WTC11 (cell line): ENCODE measurements at regions not wholly inside any gene's neighbourhood (a gene's known extent, or its start where the extent isn't known, plus 50 kb on each side); places are given as distances from the start of the nearest gene placed in this dataset.

Source experiments
- ATAC-seq: fragments of 200-7000 bp; cut with Tn5 transposase; 2 replicates; pipeline ENCODE4 v1.10.0; 2021; ENCODE audit warnings: mild to moderate bottlenecking, moderate library complexity
- CTCF ChIA-PET: fragments of 300-600 bp; sonication (Branson Sonifier 250); formaldehyde crosslinking; loops from one replicate; lab custom pipeline; 2021; ENCODE audit warnings: antibody characterized with exemption; lab: Charles Lee
- POLR2A ChIA-PET: fragments of 350-600 bp; sonication (Branson Sonifier 250); formaldehyde crosslinking; loops from one replicate; lab custom pipeline; 2021; ENCODE audit warnings: antibody characterized with exemption; lab: Charles Lee
- DNase-seq: peaks from one replicate; pipeline ENCODE4 v3.0.0; 2021; ENCODE audit warnings: low spot score
- H3K27ac Mint-ChIP-seq: 2 replicates; pipeline ENCODE4 v1.8.0; 2021; ENCODE audit warnings: mixed read lengths
- H3K27me3 Mint-ChIP-seq: 2 replicates; pipeline ENCODE4 v1.8.0; 2021; ENCODE audit warnings: low read depth, mild to moderate bottlenecking, moderate library complexity, mixed read lengths
- H3K36me3 Mint-ChIP-seq: 2 replicates; pipeline ENCODE4 v1.8.0; 2021; ENCODE audit warnings: mixed read lengths
- H3K4me1 Mint-ChIP-seq: 2 replicates; pipeline ENCODE4 v1.8.0; 2022; ENCODE audit warnings: mixed read lengths
- H3K4me3 Mint-ChIP-seq: 2 replicates; pipeline ENCODE4 v1.8.0; 2021; ENCODE audit warnings: mild to moderate bottlenecking, moderate library complexity, mixed read lengths
- H3K9me3 Mint-ChIP-seq: 2 replicates; pipeline ENCODE4 v1.8.0; 2021; ENCODE audit warnings: mixed read lengths
- CBFB ChIP-seq: sonication (generic); formaldehyde crosslinking; IDR thresholded peaks from 2 replicates; pipeline ENCODE4 v1.8.1; 2022; ENCODE audit warnings: mild to moderate bottlenecking, low read depth, missing genetic modification reagents
- ETV6 ChIP-seq: sonication (generic); formaldehyde crosslinking; IDR thresholded peaks from 2 replicates; pipeline ENCODE4 v1.8.1; 2022; ENCODE audit warnings: mild to moderate bottlenecking, missing genetic modification reagents
- FOXJ3 ChIP-seq: sonication (generic); formaldehyde crosslinking; IDR thresholded peaks from 2 replicates; pipeline ENCODE4 v1.9.0; 2021; ENCODE audit warnings: missing genetic modification reagents, mild to moderate bottlenecking, borderline replicate concordance
- FOXP1 ChIP-seq: sonication (generic); formaldehyde crosslinking; IDR thresholded peaks from 2 replicates; pipeline ENCODE4 v1.8.0; 2022; ENCODE audit warnings: missing genetic modification reagents, mild to moderate bottlenecking, moderate library complexity, borderline replicate concordance
- GTF2I ChIP-seq: fragments of 250-450 bp; sonication (Bioruptor Pico); conservative IDR thresholded peaks from 2 replicates; pipeline ENCODE4 v1.4.0; 2021; ENCODE audit warnings: mild to moderate bottlenecking
- NFATC4 ChIP-seq: fragments of 250-450 bp; sonication (Bioruptor Pico); IDR thresholded peaks from 2 replicates; pipeline ENCODE4 v1.9.0; 2021; ENCODE audit warnings: mild to moderate bottlenecking
- NFE2L1 ChIP-seq: sonication (generic); formaldehyde crosslinking; IDR thresholded peaks from 2 replicates; pipeline ENCODE4 v1.8.1; 2023; ENCODE audit warnings: missing genetic modification reagents
- TEAD1 ChIP-seq: sonication (generic); formaldehyde crosslinking; IDR thresholded peaks from 2 replicates; pipeline ENCODE4 v1.8.0; 2022; ENCODE audit warnings: mild to moderate bottlenecking, missing genetic modification reagents
- TP53 ChIP-seq: sonication (generic); formaldehyde crosslinking; IDR thresholded peaks from 2 replicates; pipeline ENCODE4 v1.8.1; 2023; ENCODE audit warnings: mild to moderate bottlenecking, missing genetic modification reagents
- ZNF121 ChIP-seq: sonication (generic); formaldehyde crosslinking; IDR thresholded peaks from 2 replicates; pipeline ENCODE4 v1.8.0; 2023; ENCODE audit warnings: missing genetic modification reagents
- ZNF423 ChIP-seq: fragments of 250-450 bp; sonication (Bioruptor Pico); IDR thresholded peaks from 2 replicates; pipeline ENCODE4 v2.1.2; 2022; ENCODE audit warnings: mild to moderate bottlenecking, moderate library complexity
- TF ChIP-seq, protein P1 (sequence below): sonication (generic); formaldehyde crosslinking; IDR thresholded peaks from 2 replicates; pipeline ENCODE4 v1.8.0; 2023; ENCODE audit warnings: missing genetic modification reagents, mild to moderate bottlenecking, borderline replicate concordance
- TF ChIP-seq, protein P2 (sequence below): sonication (generic); formaldehyde crosslinking; IDR thresholded peaks from 2 replicates; pipeline ENCODE4 v1.8.0; 2022; ENCODE audit warnings: mild to moderate bottlenecking, missing genetic modification reagents
- TF ChIP-seq, protein P3 (sequence below): sonication (generic); formaldehyde crosslinking; IDR thresholded peaks from 2 replicates; pipeline ENCODE4 v1.8.1; 2023; ENCODE audit warnings: mild to moderate bottlenecking, moderate library complexity, missing genetic modification reagents
- TF ChIP-seq, protein P4 (sequence below): sonication (generic); formaldehyde crosslinking; IDR thresholded peaks from 2 replicates; pipeline ENCODE4 v1.8.0; 2023; ENCODE audit warnings: mild to moderate bottlenecking, missing genetic modification reagents
- TF ChIP-seq, protein P5 (sequence below): sonication (generic); formaldehyde crosslinking; IDR thresholded peaks from 2 replicates; pipeline ENCODE4 v1.8.1; 2022; ENCODE audit warnings: missing genetic modification reagents, borderline replicate concordance
- TF ChIP-seq, protein P6 (sequence below): sonication (generic); formaldehyde crosslinking; IDR thresholded peaks from 2 replicates; pipeline ENCODE4 v1.8.1; 2023; ENCODE audit warnings: mild to moderate bottlenecking, missing genetic modification reagents, moderate library complexity
- TF ChIP-seq, protein P7 (sequence below): sonication (generic); formaldehyde crosslinking; IDR thresholded peaks from 2 replicates; pipeline ENCODE4 v1.8.1; 2023; ENCODE audit warnings: mild to moderate bottlenecking, missing genetic modification reagents
- TF ChIP-seq, protein P8 (sequence below): fragments of 250-450 bp; sonication (Bioruptor Pico); IDR thresholded peaks from 2 replicates; pipeline ENCODE4 v1.9.0; 2021; ENCODE audit warnings: mild to moderate bottlenecking

DNA sequence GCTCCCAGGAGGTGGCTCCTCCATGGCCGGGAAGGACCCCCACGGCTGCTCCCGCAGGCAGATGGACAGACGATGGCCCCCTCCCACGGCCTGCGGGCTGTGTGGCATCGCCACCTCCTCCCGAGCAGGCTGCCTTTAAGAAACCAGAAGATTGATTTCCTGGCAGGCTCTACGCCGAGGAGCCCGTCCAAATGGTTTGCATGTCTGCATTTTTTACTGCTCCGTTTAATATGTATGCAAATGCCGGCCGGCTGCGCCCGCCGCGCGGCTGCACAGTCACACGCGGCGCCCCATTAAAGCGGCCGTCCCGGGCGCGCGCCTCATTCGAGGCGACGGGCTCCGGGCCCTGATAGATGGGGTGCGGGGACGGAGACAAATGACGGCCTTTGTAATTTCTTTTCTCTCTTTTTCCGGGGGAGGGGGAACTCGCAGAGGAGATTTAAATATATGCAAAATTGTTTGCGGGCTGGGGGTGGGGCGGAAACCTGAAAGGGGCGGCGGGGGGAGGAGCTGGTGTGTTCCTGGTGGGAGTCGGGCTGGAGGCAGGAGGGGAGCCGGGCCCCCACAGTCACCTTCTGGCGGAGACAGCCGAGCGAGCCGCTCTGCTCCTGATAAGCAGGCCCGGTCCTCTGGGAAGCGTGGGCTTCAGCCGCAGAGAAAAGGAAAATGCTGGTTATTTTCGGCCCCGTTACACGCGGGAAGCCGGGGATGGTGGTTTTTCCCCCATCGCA, 158.7 kb upstream of the IER5L start:
- peak overlapping the region; percentile 61 for H3K4me3 Mint-ChIP-seq
- H3K9me3 Mint-ChIP-seq, result no peaks in the 10 kb centered on the region
- H3K27ac Mint-ChIP-seq, result no peak overlapping the region
- ChIA-PET CTCF (interaction anchor here (1.0 to 2.5 kb wide), 6 partner anchors 11 to 308 kb away, joined by 3 to 17 read pairs (median 6); partner anchors contain the start of genes C9orf50 and SH3GLB2), POLR2A (interaction anchor here (0.7 kb wide), 1 partner anchor 154 kb away, joined by 3 read pairs; no protein-coding TSS in a partner anchor)
- TF ChIP-seq, protein P1, sequence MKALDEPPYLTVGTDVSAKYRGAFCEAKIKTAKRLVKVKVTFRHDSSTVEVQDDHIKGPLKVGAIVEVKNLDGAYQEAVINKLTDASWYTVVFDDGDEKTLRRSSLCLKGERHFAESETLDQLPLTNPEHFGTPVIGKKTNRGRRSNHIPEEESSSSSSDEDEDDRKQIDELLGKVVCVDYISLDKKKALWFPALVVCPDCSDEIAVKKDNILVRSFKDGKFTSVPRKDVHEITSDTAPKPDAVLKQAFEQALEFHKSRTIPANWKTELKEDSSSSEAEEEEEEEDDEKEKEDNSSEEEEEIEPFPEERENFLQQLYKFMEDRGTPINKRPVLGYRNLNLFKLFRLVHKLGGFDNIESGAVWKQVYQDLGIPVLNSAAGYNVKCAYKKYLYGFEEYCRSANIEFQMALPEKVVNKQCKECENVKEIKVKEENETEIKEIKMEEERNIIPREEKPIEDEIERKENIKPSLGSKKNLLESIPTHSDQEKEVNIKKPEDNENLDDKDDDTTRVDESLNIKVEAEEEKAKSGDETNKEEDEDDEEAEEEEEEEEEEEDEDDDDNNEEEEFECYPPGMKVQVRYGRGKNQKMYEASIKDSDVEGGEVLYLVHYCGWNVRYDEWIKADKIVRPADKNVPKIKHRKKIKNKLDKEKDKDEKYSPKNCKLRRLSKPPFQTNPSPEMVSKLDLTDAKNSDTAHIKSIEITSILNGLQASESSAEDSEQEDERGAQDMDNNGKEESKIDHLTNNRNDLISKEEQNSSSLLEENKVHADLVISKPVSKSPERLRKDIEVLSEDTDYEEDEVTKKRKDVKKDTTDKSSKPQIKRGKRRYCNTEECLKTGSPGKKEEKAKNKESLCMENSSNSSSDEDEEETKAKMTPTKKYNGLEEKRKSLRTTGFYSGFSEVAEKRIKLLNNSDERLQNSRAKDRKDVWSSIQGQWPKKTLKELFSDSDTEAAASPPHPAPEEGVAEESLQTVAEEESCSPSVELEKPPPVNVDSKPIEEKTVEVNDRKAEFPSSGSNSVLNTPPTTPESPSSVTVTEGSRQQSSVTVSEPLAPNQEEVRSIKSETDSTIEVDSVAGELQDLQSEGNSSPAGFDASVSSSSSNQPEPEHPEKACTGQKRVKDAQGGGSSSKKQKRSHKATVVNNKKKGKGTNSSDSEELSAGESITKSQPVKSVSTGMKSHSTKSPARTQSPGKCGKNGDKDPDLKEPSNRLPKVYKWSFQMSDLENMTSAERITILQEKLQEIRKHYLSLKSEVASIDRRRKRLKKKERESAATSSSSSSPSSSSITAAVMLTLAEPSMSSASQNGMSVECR, result no peak
- TF ChIP-seq, protein P2, sequence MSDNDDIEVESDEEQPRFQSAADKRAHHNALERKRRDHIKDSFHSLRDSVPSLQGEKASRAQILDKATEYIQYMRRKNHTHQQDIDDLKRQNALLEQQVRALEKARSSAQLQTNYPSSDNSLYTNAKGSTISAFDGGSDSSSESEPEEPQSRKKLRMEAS, result peak; percentile 18; the same call in 1 of the 2 replicates
- TF ChIP-seq ZNF423 (CRISPR knock-in tag), result peak; percentile 44; the same call in 1 of the 2 replicates
- TF ChIP-seq, protein P3, sequence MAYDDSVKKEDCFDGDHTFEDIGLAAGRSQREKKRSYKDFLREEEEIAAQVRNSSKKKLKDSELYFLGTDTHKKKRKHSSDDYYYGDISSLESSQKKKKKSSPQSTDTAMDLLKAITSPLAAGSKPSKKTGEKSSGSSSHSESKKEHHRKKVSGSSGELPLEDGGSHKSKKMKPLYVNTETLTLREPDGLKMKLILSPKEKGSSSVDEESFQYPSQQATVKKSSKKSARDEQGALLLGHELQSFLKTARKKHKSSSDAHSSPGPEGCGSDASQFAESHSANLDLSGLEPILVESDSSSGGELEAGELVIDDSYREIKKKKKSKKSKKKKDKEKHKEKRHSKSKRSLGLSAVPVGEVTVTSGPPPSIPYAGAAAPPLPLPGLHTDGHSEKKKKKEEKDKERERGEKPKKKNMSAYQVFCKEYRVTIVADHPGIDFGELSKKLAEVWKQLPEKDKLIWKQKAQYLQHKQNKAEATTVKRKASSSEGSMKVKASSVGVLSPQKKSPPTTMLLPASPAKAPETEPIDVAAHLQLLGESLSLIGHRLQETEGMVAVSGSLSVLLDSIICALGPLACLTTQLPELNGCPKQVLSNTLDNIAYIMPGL (CRISPR knock-in tag), result no peak
- peak; percentile 24; the same call in 1 of the 2 replicates for TF ChIP-seq ETV6 (CRISPR knock-in tag)
- H3K27me3 Mint-ChIP-seq, result no peaks in the 10 kb centered on the region
- H3K36me3 Mint-ChIP-seq, result no peaks in the 10 kb centered on the region
- peak; percentile 1 for ATAC-seq
- DNase-seq, result peak; percentile 60
- peaks cover 43% of the 10 kb centered on the region for H3K4me1 Mint-ChIP-seq

DNA sequence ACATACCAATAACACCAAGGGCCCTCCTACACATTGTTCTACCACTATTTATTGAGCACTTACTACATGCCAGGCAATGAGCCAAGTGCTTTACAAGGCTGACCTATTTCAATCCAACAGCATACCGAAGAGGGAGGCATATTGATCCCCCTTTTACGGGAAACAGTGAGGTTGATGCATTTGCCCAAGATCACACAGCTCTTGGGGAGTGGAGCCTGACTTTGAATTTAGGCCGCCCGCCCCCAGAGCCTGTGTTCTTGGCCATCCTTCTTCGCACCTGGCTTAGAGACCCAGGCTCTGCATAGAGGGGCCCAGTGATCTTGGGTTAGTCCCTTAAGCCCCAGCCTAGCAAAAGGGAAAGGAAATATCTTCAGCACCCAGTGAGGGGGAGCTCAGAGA, 158.1 kb upstream of the IER5L start:
- POLR2A ChIA-PET, result interaction anchor here (1.0 to 1.4 kb wide), 2 partner anchors 47 to 158 kb away, joined by 3 to 4 read pairs; partner anchors contain the start of gene IER5L
- Mint-ChIP-seq H3K27me3 (no peaks in the 10 kb centered on the region), H3K36me3 (peaks cover under 1% of the 10 kb centered on the region; the same call in 1 of the 2 replicates), H3K27ac (peak overlapping the region; percentile 81), H3K9me3 (peaks cover 3% of the 10 kb centered on the region), H3K4me3 (peak overlapping the region; percentile 61), H3K4me1 (peaks cover 43% of the 10 kb centered on the region)
- CTCF ChIA-PET, result interaction anchor here (0.8 to 3.0 kb wide), 10 partner anchors 11 to 308 kb away, joined by 3 to 27 read pairs (median 6); partner anchors contain the start of gene SH3GLB2
- ATAC-seq, result peak; percentile 2
- no peak for DNase-seq
- TF ChIP-seq, protein P4, sequence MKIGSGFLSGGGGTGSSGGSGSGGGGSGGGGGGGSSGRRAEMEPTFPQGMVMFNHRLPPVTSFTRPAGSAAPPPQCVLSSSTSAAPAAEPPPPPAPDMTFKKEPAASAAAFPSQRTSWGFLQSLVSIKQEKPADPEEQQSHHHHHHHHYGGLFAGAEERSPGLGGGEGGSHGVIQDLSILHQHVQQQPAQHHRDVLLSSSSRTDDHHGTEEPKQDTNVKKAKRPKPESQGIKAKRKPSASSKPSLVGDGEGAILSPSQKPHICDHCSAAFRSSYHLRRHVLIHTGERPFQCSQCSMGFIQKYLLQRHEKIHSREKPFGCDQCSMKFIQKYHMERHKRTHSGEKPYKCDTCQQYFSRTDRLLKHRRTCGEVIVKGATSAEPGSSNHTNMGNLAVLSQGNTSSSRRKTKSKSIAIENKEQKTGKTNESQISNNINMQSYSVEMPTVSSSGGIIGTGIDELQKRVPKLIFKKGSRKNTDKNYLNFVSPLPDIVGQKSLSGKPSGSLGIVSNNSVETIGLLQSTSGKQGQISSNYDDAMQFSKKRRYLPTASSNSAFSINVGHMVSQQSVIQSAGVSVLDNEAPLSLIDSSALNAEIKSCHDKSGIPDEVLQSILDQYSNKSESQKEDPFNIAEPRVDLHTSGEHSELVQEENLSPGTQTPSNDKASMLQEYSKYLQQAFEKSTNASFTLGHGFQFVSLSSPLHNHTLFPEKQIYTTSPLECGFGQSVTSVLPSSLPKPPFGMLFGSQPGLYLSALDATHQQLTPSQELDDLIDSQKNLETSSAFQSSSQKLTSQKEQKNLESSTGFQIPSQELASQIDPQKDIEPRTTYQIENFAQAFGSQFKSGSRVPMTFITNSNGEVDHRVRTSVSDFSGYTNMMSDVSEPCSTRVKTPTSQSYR (CRISPR knock-in tag), result no peak
- TF ChIP-seq, protein P5, sequence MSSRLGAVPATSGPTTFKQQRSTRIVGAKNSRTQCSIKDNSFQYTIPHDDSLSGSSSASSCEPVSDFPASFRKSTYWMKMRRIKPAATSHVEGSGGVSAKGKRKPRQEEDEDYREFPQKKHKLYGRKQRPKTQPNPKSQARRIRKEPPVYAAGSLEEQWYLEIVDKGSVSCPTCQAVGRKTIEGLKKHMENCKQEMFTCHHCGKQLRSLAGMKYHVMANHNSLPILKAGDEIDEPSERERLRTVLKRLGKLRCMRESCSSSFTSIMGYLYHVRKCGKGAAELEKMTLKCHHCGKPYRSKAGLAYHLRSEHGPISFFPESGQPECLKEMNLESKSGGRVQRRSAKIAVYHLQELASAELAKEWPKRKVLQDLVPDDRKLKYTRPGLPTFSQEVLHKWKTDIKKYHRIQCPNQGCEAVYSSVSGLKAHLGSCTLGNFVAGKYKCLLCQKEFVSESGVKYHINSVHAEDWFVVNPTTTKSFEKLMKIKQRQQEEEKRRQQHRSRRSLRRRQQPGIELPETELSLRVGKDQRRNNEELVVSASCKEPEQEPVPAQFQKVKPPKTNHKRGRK (CRISPR knock-in tag), result no peak
- TF ChIP-seq FOXJ3 (CRISPR knock-in tag) (no peak), TP53 (CRISPR knock-in tag) (no peak), TEAD1 (CRISPR knock-in tag) (no peak), FOXP1 (CRISPR knock-in tag) (no peak), NFE2L1 (CRISPR knock-in tag) (no peak), NFATC4 (CRISPR knock-in tag) (no peak), ZNF121 (CRISPR knock-in tag) (no peak), CBFB (CRISPR knock-in tag) (no peak), GTF2I (peak; percentile 46; the same call in 1 of the 2 replicates)
- TF ChIP-seq, protein P6, sequence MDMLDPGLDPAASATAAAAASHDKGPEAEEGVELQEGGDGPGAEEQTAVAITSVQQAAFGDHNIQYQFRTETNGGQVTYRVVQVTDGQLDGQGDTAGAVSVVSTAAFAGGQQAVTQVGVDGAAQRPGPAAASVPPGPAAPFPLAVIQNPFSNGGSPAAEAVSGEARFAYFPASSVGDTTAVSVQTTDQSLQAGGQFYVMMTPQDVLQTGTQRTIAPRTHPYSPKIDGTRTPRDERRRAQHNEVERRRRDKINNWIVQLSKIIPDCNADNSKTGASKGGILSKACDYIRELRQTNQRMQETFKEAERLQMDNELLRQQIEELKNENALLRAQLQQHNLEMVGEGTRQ, result no peak
- TF ChIP-seq, protein P7, sequence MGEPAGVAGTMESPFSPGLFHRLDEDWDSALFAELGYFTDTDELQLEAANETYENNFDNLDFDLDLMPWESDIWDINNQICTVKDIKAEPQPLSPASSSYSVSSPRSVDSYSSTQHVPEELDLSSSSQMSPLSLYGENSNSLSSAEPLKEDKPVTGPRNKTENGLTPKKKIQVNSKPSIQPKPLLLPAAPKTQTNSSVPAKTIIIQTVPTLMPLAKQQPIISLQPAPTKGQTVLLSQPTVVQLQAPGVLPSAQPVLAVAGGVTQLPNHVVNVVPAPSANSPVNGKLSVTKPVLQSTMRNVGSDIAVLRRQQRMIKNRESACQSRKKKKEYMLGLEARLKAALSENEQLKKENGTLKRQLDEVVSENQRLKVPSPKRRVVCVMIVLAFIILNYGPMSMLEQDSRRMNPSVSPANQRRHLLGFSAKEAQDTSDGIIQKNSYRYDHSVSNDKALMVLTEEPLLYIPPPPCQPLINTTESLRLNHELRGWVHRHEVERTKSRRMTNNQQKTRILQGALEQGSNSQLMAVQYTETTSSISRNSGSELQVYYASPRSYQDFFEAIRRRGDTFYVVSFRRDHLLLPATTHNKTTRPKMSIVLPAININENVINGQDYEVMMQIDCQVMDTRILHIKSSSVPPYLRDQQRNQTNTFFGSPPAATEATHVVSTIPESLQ, result no peak
- TF ChIP-seq, protein P8, sequence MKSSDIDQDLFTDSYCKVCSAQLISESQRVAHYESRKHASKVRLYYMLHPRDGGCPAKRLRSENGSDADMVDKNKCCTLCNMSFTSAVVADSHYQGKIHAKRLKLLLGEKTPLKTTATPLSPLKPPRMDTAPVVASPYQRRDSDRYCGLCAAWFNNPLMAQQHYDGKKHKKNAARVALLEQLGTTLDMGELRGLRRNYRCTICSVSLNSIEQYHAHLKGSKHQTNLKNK (CRISPR knock-in tag), result no peak
